SU-DHL-6 (cell line): ENCODE measurements at regions not wholly inside any gene's neighbourhood (a gene's known extent, or its start where the extent isn't known, plus 50 kb on each side); places are given as distances from the start of the nearest gene placed in this dataset.
"Not testable (repeated sequence)": the region's sequence is repeated elsewhere in the genome, so short reads cannot be mapped to it uniquely, and the experiment has no call there.

Source experiments
- H2AFZ ChIP-seq: fragments of 200-600 bp; sonication (generic); 2 replicates; pipeline ENCODE4 v1.6.1; 2014; ENCODE audit warnings: low read depth, mild to moderate bottlenecking, moderate library complexity, mixed read lengths, antibody characterized with exemption, low read length; ENCODE audit not compliant: severe bottlenecking
- H3F3A ChIP-seq: fragments of 200-600 bp; shearing (Covaris generic); 2 replicates; pipeline ENCODE4 v1.6.0; 2016; ENCODE audit warnings: antibody characterized with exemption, mild to moderate bottlenecking; ENCODE audit not compliant: insufficient read depth
- H3K27ac ChIP-seq: fragments of 200-600 bp; sonication (generic); 2 replicates; pipeline ENCODE4 v1.5.1; 2016; ENCODE audit warnings: low read depth, mild to moderate bottlenecking, low read length, moderate library complexity, mixed read lengths
- H3K27me3 ChIP-seq: fragments of 200-600 bp; sonication (generic), shearing (Covaris generic); 2 replicates; pipeline ENCODE4 v1.6.0; 2014; ENCODE audit warnings: mild to moderate bottlenecking, low read length
- H3K36me3 ChIP-seq: fragments of 200-600 bp; sonication (generic); 2 replicates; pipeline ENCODE4 v1.6.1; 2014; ENCODE audit warnings: mild to moderate bottlenecking, low read length, mixed read lengths
- H3K4me2 ChIP-seq: fragments of 300-600, 200-600 bp; shearing (Covaris generic), sonication (generic); 2 replicates; pipeline ENCODE4 v1.6.0; 2014; ENCODE audit warnings: low read length, low read depth, mild to moderate bottlenecking; ENCODE audit not compliant: poor library complexity, severe bottlenecking
- H3K4me3 ChIP-seq: fragments of 200-600 bp; sonication (generic); 2 replicates; pipeline ENCODE4 v1.5.1; 2014; ENCODE audit warnings: antibody characterized with exemption, low read length, mild to moderate bottlenecking, mixed read lengths; ENCODE audit not compliant: insufficient read depth, poor library complexity, severe bottlenecking
- H3K79me2 ChIP-seq: fragments of 200-600 bp; sonication (generic); 2 replicates; pipeline ENCODE4 v1.6.1; 2014; ENCODE audit warnings: mild to moderate bottlenecking, low read length, moderate library complexity; ENCODE audit not compliant: insufficient read depth
- H3K9ac ChIP-seq: fragments of 200-600 bp; sonication (generic); 2 replicates; pipeline ENCODE4 v1.7.0; 2014; ENCODE audit warnings: mild to moderate bottlenecking, low read length
- H3K9me2 ChIP-seq: fragments of 200-600 bp; sonication (generic); replicated peaks from 2 replicates; pipeline ENCODE4 v1.6.1; 2014; ENCODE audit warnings: low read length; ENCODE audit not compliant: insufficient read depth
- H3K9me3 ChIP-seq: fragments of 200-600 bp; sonication (generic); 2 replicates; pipeline ENCODE4 v1.6.1; 2014; ENCODE audit warnings: low read length, mixed read lengths; ENCODE audit not compliant: insufficient read depth
- H4K20me1 ChIP-seq: fragments of 200-600 bp; sonication (generic); 2 replicates; pipeline ENCODE4 v1.6.1; 2014; ENCODE audit warnings: low read depth, mild to moderate bottlenecking, antibody characterized with exemption, low read length, moderate library complexity, mixed read lengths
- CTCF ChIP-seq: fragments of 200-600 bp; sonication (generic); IDR thresholded peaks from one replicate; pipeline ENCODE4 v1.5.1; 2017; ENCODE audit warnings: antibody characterized with exemption, mild to moderate bottlenecking, low read length, moderate library complexity; ENCODE audit not compliant: insufficient read depth, poor library complexity, severe bottlenecking
- EZH2phosphoT487 ChIP-seq: fragments of 200-600 bp; sonication (generic), shearing (Covaris generic); conservative IDR thresholded peaks from 2 replicates; pipeline ENCODE4 v1.6.1; 2018; ENCODE audit warnings: mild to moderate bottlenecking, antibody characterized with exemption, low read length, moderate library complexity, mixed read lengths

GRCh38 chr9:21711504-21711903 is 90.9 kb upstream of the MTAP start:
- no peak overlapping the region for H3K4me2 ChIP-seq
- H3K36me3 ChIP-seq = no peaks in the 10 kb centered on the region
- H4K20me1 ChIP-seq = no peaks in the 10 kb centered on the region
- no peaks in the 10 kb centered on the region for H3K9me3 ChIP-seq
- H2AFZ ChIP-seq = no peak overlapping the region
- no peak overlapping the region for H3K27ac ChIP-seq
- no peaks in the 10 kb centered on the region for H3K27me3 ChIP-seq
- H3K4me3 ChIP-seq = no peak overlapping the region
- no peaks in the 10 kb centered on the region for H3K79me2 ChIP-seq
- H3K9me2 ChIP-seq = no peaks in the 10 kb centered on the region
- TF ChIP-seq CTCF (no peak), EZH2phosphoT487 (no peak)
- H3K9ac ChIP-seq = no peak overlapping the region
- H3F3A ChIP-seq = no peaks in the 10 kb centered on the region

GRCh38 chr9:21715408-21715807 is 87.0 kb upstream of the MTAP start:
- no peak overlapping the region for H3K9ac ChIP-seq
- no peaks in the 10 kb centered on the region for H4K20me1 ChIP-seq
- no peak overlapping the region for H3K4me2 ChIP-seq
- H2AFZ ChIP-seq = no peak overlapping the region
- H3K27ac ChIP-seq = no peak overlapping the region
- no peaks in the 10 kb centered on the region for H3F3A ChIP-seq
- H3K27me3 ChIP-seq = no peaks in the 10 kb centered on the region
- no peaks in the 10 kb centered on the region for H3K9me3 ChIP-seq
- TF ChIP-seq EZH2phosphoT487 = no peak
- no peak for TF ChIP-seq CTCF
- no peak overlapping the region for H3K4me3 ChIP-seq
- no peaks in the 10 kb centered on the region for H3K9me2 ChIP-seq
- H3K79me2 ChIP-seq = no peaks in the 10 kb centered on the region
- no peaks in the 10 kb centered on the region for H3K36me3 ChIP-seq

- Histone ChIP-seq H3F3A (no peaks in the 10 kb centered on the region), H3K9me2 (no peaks in the 10 kb centered on the region), H3K79me2 (no peaks in the 10 kb centered on the region), H3K27ac (no peak overlapping the region), H3K4me2 (no peak overlapping the region), H4K20me1 (no peaks in the 10 kb centered on the region), H3K4me3 (no peak overlapping the region), H2AFZ (no peak overlapping the region), H3K9me3 (no peaks in the 10 kb centered on the region), H3K27me3 (no peaks in the 10 kb centered on the region), H3K9ac (no peak overlapping the region), H3K36me3 (no peaks in the 10 kb centered on the region)
- TF ChIP-seq CTCF = no peak
- TF ChIP-seq EZH2phosphoT487 = no peak
Observed at GRCh38 chr9:21720758-21721157, 81.7 kb upstream of the MTAP start.

- not testable (repeated sequence) for H3K27ac ChIP-seq, H3K9ac ChIP-seq, H3K36me3 ChIP-seq, H3K4me3 ChIP-seq, H3K9me3 ChIP-seq, H3K9me2 ChIP-seq, H3K79me2 ChIP-seq, H3F3A ChIP-seq, H3K4me2 ChIP-seq, H3K27me3 ChIP-seq, H2AFZ ChIP-seq, H4K20me1 ChIP-seq
Observed at GRCh38 chr9:21727411-21727810, 75.0 kb upstream of the MTAP start.
